ENCODE measurements at regions not wholly inside any gene's neighbourhood (a gene's known extent, or its start where the extent isn't known, plus 50 kb on each side); places are given as distances from the start of the nearest gene placed in this dataset.

DNA sequence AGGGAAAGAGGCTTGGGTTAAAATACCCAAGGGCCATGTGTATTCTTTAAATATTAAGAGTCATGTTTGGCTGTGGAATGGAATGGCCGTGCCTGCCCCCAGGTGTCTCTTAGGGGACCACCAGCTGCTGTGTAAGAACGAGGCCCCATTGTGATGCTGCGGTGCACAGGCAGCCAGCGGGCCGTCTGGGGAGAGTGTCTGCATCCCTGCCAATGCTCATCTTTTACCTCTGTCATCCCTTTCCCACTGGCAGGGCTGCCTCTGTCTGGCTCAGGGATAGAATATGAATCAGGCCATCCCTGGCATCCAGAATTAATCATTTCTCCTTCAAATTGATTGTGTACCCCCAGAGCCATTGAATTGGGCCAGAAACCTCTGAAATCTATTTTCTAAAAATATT is 137.8 kb upstream of the GALNT17 start:
- no peak for DNase-seq

DNA sequence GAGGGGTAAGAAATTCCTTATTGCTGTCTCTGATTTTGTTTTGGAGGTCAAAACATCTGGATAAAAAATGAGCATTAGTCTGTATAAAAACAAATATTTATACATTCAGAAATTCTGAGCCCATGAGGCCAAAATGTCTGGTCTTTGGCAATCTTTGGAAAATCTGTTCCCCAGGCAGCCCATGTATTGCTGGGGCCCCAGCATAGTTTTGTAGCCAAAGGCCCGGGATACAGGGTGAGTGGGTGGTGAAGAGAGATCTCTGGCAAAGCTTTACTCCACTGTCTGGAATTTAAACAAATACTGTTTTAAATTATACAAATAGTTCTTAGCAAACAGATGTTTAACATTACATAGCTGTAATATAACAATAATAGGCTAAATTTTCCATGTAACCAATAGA is 134.7 kb upstream of the GALNT17 start:
- DNase-seq = no peak

DNA sequence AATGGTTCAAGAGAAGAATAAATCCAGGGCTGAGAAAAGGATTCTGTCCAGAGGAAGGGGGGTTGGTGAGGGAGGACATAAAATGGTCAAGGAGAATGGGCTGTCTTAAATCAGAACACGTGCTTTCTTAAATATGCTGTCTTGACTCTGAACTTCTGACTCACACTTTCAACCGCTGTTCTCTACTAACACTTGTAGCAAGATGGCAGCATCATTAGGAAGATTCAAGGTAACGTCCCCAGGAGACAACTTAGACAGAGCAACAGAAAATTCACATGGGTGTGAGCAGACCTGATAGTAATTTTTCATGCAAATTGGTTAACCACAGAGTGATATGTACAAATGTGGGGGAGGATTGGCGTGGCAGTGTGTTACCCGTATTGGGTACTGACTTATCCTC is 126.8 kb upstream of the GALNT17 start:
- no peak for DNase-seq

DNA sequence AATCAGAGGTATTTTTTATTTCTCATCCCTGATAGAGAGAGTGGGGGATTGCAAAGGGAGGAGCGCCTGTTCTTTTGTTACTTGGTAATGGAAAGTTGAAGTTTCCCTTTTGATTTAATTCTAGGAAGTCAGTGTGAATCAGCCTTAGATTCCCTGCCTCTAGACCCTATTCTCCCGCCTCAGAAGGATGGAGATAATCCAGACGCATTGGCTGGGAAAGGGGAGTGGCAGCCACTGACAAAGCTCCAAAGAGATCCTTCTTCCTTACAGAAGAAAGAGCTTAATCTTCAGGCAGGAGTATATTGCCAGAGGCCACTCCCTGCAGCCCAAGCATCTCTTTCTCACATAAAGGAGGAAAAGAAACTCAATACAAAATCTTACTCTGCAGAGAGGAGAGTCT is 122.3 kb upstream of the GALNT17 start:
- DNase-seq = no peak

DNA sequence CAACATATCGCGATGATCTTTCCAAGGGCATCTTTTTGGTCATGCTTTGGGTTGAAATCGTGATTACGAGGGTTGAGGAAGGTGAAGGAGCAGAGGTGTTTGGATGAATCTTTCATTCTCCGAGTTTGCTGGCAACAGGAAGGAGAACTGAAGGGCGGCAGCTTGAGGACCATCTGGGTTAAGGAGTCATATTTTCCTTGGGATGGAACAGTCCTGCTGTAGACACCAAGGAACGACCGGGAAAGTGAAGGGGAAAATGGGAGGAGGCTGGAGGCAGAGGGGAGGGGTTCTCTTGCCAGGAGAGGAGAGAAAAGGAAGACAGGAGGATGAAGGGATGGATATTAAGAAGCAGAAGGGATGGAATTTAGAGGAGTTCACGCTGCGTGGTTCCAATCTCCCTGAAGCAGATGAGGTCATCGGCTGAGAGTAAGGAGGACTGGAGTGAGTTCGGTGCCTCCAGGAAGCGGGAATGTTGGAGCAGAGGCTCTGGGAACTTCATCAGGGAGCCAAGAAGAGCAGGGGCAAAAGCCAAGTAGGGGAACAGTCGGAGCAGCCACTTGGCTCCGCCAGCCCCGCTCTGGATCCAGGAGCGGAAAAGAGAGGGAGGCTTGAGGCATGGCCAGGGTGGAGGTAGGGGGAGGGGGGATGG is 116.6 kb upstream of the GALNT17 start:
- no peak for DNase-seq

DNA sequence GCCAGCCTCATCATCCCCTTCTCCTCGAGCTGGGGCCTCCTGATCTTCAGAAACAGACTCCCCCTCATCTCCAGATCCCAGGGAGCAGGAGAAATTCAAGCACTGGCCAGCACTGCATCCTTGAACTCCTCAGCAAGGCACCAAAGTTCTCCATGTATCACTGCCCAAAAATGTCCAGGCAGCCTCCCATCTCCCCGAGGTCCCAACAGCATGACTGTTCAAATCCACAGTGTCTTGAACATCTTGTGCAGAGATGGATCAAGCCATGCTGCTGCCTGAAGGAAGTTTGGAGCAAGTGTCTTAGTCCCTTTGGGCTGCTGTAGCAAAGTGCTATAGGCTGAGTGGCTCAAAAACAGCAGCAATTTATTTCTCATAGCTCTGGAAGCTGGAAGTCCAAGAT is 115.5 kb upstream of the GALNT17 start:
- DNase-seq = no peak

DNA sequence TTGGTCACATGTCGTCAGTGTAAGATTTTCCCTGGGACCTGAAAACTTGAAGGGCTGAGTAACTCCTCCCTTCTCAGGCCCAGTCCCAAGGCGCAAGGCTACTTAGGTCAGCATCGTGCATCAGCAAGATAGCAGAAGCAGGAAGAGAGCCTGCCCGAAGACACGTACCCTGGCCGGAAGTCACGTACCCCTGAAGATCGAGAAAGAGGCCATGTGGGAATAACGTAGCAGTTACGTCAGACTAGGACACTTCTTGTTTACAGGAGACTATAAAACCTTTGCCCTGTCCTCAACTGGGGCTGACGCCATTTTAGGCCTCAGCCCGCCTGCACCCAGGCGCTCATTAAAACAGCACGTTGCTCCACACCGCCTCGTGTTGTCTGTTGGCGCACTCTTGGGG is 114.3 kb upstream of the GALNT17 start:
- no peak for DNase-seq

DNA sequence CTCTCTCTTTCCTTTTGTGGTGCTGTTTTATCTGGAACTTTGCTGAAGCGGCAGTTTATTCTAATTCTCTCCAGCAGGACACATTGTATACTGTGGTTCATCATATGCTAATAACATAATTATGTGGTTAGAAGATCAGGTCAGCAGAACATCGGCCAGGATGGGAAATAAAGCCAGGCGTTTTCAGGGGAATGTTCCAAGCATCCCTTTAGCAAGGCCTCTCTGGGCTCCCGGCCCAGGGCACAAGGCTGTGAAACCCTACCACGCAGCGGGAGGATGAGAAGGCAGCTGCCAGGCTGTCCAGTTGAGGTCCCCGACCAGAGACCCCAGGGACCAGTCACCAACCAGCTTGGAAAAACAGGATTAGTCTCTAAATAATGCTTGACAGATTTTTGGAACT is 112.2 kb upstream of the GALNT17 start:
- DNase-seq = no peak

DNA sequence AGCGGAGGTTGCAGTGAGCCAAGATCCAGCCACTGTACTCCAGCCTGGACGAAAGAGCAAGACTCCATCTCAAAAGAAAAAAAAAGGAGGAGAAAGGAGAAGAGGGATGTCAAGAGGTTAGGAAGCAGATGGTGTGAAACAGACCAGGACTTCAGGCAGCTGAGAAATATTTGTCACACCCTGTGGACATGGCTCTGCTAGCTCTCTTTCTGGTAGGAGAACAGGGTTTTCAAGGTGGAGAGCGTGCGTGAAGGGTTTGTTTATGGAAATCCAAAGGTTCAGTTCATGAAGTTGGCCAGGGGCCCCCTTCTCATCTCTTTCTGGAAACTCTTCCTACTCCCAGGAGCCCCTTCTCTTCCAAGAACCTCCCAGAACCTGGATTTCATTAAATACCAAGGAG is 110.8 kb upstream of the GALNT17 start:
- no peak for DNase-seq

DNA sequence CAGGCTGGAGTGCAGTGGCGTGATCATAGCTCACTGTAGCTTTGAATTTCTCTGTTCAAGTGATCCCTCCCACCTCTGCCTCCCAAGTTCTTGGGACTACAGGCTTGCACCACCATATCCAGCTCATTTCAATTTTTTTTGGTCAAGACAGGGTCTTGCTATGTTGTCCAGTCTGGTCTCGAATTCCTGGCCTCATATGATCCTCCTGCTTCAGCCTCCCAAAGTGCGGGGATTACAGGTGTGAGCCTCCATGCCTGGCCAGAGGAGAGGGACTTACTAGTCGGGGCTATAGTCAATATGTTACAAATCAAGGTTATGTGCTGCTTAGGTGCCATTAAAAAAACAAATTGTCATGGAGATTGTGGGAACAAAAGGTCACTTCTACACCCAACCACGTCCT is 105.3 kb upstream of the GALNT17 start:
- no peak for DNase-seq

DNA sequence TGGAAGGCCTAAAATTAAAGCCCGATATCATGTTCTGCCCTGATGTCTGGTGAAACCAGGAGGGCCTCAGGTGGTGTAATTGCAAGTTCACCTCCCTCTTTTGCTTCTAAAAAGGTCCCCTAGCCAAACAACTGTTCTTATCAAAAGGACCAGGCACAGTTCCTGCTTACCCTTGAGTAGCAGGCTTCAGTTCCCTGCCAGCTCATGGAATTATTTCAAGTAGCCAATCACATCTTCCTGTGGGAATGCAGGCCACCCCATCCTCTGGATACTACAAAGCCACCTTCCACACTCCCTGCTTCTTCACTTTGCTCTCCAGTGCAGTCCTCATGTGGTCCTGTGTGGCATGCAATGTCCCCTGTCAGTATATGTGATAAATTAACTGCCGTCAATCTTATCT is 97.7 kb upstream of the GALNT17 start:
- DNase-seq = no peak

DNA sequence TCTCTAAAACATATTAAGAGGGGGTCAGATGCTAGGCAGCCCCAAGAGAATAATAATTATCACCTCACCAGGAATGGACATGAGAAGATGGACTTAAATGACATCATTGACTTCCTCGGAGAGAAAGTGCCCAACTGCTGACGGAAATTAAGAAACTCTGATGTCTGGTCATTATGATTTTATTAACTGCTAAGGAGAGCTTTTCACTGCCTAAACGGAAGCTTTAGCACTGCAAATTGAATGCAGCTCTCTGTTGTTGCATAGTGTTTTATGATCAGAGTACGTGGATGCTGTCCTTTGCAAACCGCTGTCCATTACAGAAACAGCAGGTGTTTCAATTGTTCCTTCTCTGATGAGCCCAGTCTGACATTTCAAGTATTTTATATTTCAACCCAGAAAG is 89.4 kb upstream of the GALNT17 start:
- DNase-seq = no peak

DNA sequence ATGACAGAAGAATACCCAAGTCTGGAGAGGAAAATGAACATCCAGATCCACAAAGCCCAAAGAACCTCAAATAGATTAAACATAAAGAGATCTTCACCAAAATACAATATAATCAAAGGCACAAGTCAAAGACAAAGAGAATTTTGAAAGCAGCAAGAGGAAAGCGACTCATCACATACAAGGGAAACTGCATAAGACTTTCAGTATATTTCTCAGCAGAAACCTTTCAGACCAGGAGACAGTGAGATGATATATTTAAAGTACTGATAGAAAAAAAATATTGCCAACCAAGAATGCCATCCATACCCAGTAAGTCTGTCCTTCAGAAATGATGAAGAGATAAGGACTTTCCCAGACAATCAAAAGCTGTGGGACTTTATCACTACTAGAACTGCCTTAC is 81.5 kb upstream of the GALNT17 start:
- DNase-seq = no peak

DNA sequence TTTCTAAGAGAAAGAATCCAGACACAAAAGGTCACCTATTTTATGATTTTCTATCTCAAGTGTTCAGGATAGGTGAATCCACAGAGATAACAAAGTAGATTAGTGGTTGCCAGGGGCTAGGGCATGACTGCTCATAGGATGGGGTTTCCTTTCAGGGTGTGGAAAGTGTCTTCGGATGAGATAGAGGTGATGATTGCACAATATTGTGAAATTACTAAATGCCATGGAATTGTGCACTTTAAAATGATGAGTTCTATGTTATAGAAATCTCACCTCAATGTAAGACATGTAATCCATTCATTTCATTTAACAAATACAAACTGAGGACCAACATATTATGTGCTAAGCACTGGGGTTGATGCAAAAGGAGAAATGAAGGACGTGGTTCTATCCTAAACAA is 76.4 kb upstream of the GALNT17 start:
- DNase-seq = no peak

DNA sequence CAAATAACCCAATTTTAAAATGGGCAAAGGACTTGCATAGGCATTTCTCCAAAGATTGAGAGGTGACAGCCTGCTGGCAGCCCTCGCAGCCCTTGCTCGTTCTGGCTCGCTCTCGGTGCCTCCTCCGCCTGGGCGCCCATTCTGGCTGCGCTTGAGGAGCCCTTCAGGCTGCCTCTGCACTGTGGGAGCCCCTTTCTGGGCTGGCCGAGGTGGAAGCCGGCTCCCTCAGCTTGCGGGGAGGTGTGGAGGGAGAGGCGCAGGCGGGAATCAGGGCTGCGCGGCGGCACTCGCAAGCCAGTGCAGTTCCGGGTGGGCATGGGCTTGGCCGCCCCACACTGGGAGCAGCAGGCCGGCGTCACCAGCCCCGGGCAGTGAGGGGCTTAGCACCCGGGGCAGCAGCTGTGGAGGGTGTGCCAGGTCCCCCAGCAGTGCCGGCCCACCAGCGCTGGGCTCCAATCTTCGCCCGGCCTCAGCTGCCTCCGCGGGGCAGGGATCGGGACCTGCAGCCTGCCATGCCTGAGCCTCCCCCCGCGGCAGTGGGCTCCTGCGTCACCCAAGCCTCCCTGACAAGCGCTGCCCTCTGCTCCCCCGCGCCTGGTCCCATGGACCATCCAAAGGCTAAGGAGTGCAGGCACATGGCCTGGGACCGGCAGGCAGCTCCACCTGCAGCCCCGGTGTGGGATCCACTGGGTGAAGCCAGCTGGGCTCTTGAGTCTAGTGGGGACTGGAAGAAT is 54.0 kb upstream of the GALNT17 start:
- no peak for DNase-seq
